ENCODE measurements at regions not wholly inside any gene's neighbourhood (a gene's known extent, or its start where the extent isn't known, plus 50 kb on each side); places are given as distances from the start of the nearest gene placed in this dataset.
A peak's percentile ranks its signal among the peaks of the same experiment; 100 is the strongest.

- 0 out of 2 replicates have a peak, but pooled peaks have one; percentile 38 for TF ChIP-seq IKZF1 (conservative IDR thresholded peaks at IDR 0.05)
- TF ChIP-seq ATF7 (IDR thresholded peaks at IDR 0.05; ENCODE audit: low read depth) = peak; percentile 52; the same call in 1 of the 2 replicates
- peak; percentile 85 for TF ChIP-seq JUNB (IDR thresholded peaks at IDR 0.05)
- peak; percentile 81 for TF ChIP-seq ZNF217 (IDR thresholded peaks at IDR 0.05)
- TF ChIP-seq CREM (IDR thresholded peaks at IDR 0.05; ENCODE audit: low read depth) = 0 out of 2 replicates have a peak, but pooled peaks have one; percentile 21
- no peak for TF ChIP-seq BRCA1 (IDR thresholded peaks at IDR 0.05; ENCODE audit: low read depth, low read length)
- TF ChIP-seq IKZF2 (IDR thresholded peaks at IDR 0.05) = peak; percentile 44 to 47; a peak in 3 of 4 replicates
- TF ChIP-seq MTA3 (IDR thresholded peaks at IDR 0.05; ENCODE audit: borderline replicate concordance, low read length) = no peak
- TF ChIP-seq BMI1 (IDR thresholded peaks at IDR 0.05; ENCODE audit: borderline replicate concordance) = no peak
- TF ChIP-seq SUPT20H (IDR thresholded peaks at IDR 0.05; ENCODE audit: borderline replicate concordance, control insufficient read depth, low read depth, low read length) = no peak
- TF ChIP-seq RELB (IDR thresholded peaks at IDR 0.05; ENCODE audit: low read depth) = peak; percentile 69
- 0 out of 2 replicates have a peak, but pooled peaks have one; percentile 39 for TF ChIP-seq IRF4 (IDR thresholded peaks at IDR 0.05; ENCODE audit: low read depth, low read length)
- no peak for TF ChIP-seq SUZ12 (IDR thresholded peaks at IDR 0.05; ENCODE audit: unreplicated experiment)
- no peak for TF ChIP-seq SPI1 (IDR thresholded peaks at IDR 0.05; ENCODE audit: borderline replicate concordance, insufficient read depth, low read depth, low read length)
- no peak for TF ChIP-seq TCF7 (IDR thresholded peaks at IDR 0.05; ENCODE audit: borderline replicate concordance)
These were observed 63.7 kb upstream of the MRTFB start (continued) for GRCh38 chr16:14007450-14007849.
